ENCODE measurements at regions not wholly inside any gene's neighbourhood (a gene's known extent, or its start where the extent isn't known, plus 50 kb on each side); places are given as distances from the start of the nearest gene placed in this dataset.

- TF ChIP-seq CTCF (IDR thresholded peaks at IDR 0.05; ENCODE audit: insufficient read depth, low read depth, low read length) (no peak), EZH2 (IDR thresholded peaks at IDR 0.05; ENCODE audit: insufficient read depth, low read length) (no peak)
These were observed 98.4 kb upstream of the TNR start for GRCh38 chr1:175841738-175842187.
